Right lobe of liver (tissue), 4 donors: ENCODE measurements at regions not wholly inside any gene's neighbourhood (a gene's known extent, or its start where the extent isn't known, plus 50 kb on each side); places are given as distances from the start of the nearest gene placed in this dataset.
"Not testable (repeated sequence)": the region's sequence is repeated elsewhere in the genome, so short reads cannot be mapped to it uniquely, and the experiment has no call there.

Experiments used
- POLR2A ChIP-seq: fragments of 450-650 bp; IDR thresholded peaks from one replicate; pipeline ENCODE4 v1.6.1; 2017; ENCODE audit warnings: antibody characterized with exemption, mild to moderate bottlenecking
- TF ChIP-seq, protein P1 (sequence below), 4 donors: fragments of 200-600 bp in 3 of 4; fragments of 450-650 bp in 1 of 4; IDR thresholded peaks; one replicate each; pipeline versions ENCODE4 v1.5.1 to v1.8.0; 2016 to 2022; ENCODE audit warnings: antibody characterized with exemption in 4 of 4, mild to moderate bottlenecking in 2 of 4
- donor health status: DM: no; HTN: no; CAD: no.
- donor health status: DM: no; HTN: no; CAD: no.
- donor health status: DM: no; HTN: yes; CAD: no.

DNA sequence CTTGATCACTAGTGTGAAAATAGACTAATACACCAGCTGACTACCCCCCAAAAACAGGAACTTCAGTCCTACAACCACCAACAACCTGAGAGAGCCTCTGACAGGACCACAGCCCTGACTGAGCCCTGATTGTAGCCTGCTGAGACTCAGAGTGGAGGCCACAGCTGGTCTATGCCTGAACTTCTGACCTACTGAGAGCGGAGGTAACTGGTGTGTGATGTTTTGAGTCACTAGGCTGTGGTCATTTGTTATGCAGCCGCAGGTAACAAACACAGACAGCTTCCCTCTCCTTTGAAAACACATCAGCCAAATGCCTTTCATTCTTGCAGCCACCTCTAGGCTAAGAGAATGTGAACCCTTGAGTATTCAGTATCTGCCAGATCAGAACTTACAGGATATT, 631.1 kb downstream of the PRIM2 start:
- TF ChIP-seq, protein P1, sequence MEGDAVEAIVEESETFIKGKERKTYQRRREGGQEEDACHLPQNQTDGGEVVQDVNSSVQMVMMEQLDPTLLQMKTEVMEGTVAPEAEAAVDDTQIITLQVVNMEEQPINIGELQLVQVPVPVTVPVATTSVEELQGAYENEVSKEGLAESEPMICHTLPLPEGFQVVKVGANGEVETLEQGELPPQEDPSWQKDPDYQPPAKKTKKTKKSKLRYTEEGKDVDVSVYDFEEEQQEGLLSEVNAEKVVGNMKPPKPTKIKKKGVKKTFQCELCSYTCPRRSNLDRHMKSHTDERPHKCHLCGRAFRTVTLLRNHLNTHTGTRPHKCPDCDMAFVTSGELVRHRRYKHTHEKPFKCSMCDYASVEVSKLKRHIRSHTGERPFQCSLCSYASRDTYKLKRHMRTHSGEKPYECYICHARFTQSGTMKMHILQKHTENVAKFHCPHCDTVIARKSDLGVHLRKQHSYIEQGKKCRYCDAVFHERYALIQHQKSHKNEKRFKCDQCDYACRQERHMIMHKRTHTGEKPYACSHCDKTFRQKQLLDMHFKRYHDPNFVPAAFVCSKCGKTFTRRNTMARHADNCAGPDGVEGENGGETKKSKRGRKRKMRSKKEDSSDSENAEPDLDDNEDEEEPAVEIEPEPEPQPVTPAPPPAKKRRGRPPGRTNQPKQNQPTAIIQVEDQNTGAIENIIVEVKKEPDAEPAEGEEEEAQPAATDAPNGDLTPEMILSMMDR (IDR thresholded peaks at IDR 0.05) = not testable (repeated sequence)
- not testable (repeated sequence) for TF ChIP-seq POLR2A
